Heart left ventricle (tissue), 13 donors: ENCODE measurements at regions not wholly inside any gene's neighbourhood (a gene's known extent, or its start where the extent isn't known, plus 50 kb on each side); places are given as distances from the start of the nearest gene placed in this dataset.

Source experiments
- CTCF ChIP-seq, 12 donors: fragments of 200-600 bp; sonication (generic) in 4 of 12; IDR thresholded peaks; one replicate each; pipeline versions ENCODE4 v1.5.0 to v1.8.0; 2018 to 2022; ENCODE audit warnings: antibody characterized with exemption in 12 of 12, mild to moderate bottlenecking in 5 of 12
- POLR2A ChIP-seq, 2 donors: fragments of 450-650 bp; IDR thresholded peaks; one replicate each; pipeline ENCODE4 v1.6.1; 2017; ENCODE audit warnings: antibody characterized with exemption in 2 of 2, mild to moderate bottlenecking in 2 of 2, moderate library complexity in 2 of 2
- donor health status: ischemic (EF 13 %, LVEDD 7.1; RV severe dilation, severe dysfunction).
- donor health status: DM: no; HTN: yes; CAD: no.
- donor health status: DM: no; HTN: no; CAD: no.
- donor health status: ischemic (EF 25% LVEDD 6.9; RV normal size, moderate dysfunction).
- donor health status: ischemic (EF 25% LVEDD 5.7; RV mildly dilated, moderate dysfunction).
- donor health status: ischemic (EF 35%, LVEDD 5.7; RV mildly dilated, moderate dysfunction).
- donor health status: nonischemic (EF 11% LVEDD 7.7; RV severe dilation, severe dysfunction).
- donor health status: DM: yes; HTN: yes; CAD: no.
- donor health status: PGD.
- donor health status: ischemic (EF 29% LVEDD 5.4; RV normal size, mild dysfunction).
- donor health status: nonischemic (EF 23%, LVEDD 6.1; RV moderate dilation, normal function).

DNA sequence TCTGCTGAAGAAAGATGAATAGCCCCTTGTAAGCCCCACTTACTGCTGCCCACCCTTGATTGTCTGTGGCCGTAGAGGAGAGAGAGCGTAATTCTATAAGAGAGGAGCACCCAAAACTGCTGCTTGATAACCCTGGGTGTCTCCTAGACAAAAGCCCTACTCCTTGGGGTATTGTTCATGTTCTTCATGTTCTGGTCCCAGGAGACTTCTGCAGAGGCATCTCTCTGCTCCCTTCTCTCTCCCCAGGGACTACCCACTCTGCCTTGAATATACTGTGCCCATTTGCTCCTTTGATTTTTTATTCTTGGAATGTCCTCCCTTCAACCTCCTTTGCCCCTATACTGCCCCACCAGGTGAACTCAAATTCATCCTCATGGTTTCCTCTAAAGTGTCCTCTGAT is 417.8 kb upstream of the CADM1 start:
- TF ChIP-seq POLR2A (IDR thresholded peaks at IDR 0.05) (no peak), CTCF (IDR thresholded peaks at IDR 0.05) (no peak)
